HG02981 (cell line): ENCODE measurements at regions not wholly inside any gene's neighbourhood (a gene's known extent, or its start where the extent isn't known, plus 50 kb on each side); places are given as distances from the start of the nearest gene placed in this dataset.

ENCODE experiments used
- ATAC-seq: cut with Tn5 transposase; IDR thresholded peaks from one replicate; pipeline ENCODE4 v1.9.1; 2021; ENCODE audit warnings: mild to moderate bottlenecking, moderate library complexity; ENCODE audit not compliant: unreplicated experiment

GRCh38 chr1:99561952-99562351 is 84.0 kb upstream of the PALMD start:
- ATAC-seq = no peak

- no peak for ATAC-seq
Measured at GRCh38 chr1:99565606-99566289, 80.2 kb upstream of the PALMD start.

GRCh38 chr1:99566290-99567021 is 79.5 kb upstream of the PALMD start:
- ATAC-seq = no peak

- no peak for ATAC-seq
Measured at GRCh38 chr1:99570486-99571089, 75.3 kb upstream of the PALMD start.

GRCh38 chr1:99571092-99571734 is 74.7 kb upstream of the PALMD start:
- no peak for ATAC-seq

GRCh38 chr1:99573431-99574217 is 72.3 kb upstream of the PALMD start:
- ATAC-seq = no peak

- ATAC-seq = no peak
Measured at GRCh38 chr1:99577313-99577712, 68.6 kb upstream of the PALMD start.

GRCh38 chr1:99579691-99580172 is 66.2 kb upstream of the PALMD start:
- no peak for ATAC-seq

GRCh38 chr1:99580451-99580850 is 65.5 kb upstream of the PALMD start:
- no peak for ATAC-seq

GRCh38 chr1:99587008-99587407 is 58.9 kb upstream of the PALMD start:
- no peak for ATAC-seq

GRCh38 chr1:99589186-99589636 is 56.7 kb upstream of the PALMD start:
- no peak for ATAC-seq

GRCh38 chr1:99590578-99591209 is 55.2 kb upstream of the PALMD start:
- no peak for ATAC-seq

- ATAC-seq = no peak
Measured at GRCh38 chr1:99591886-99592285, 54.0 kb upstream of the PALMD start.

- no peak for ATAC-seq
Measured at GRCh38 chr1:99594205-99594604, 51.7 kb upstream of the PALMD start.

- ATAC-seq = no peak
Measured at GRCh38 chr1:99595041-99595440, 50.9 kb upstream of the PALMD start.

GRCh38 chr1:99595441-99595840 is 50.5 kb upstream of the PALMD start:
- ATAC-seq = no peak
